ENCODE measurements at regions not wholly inside any gene's neighbourhood (a gene's known extent, or its start where the extent isn't known, plus 50 kb on each side); places are given as distances from the start of the nearest gene placed in this dataset.

DNA sequence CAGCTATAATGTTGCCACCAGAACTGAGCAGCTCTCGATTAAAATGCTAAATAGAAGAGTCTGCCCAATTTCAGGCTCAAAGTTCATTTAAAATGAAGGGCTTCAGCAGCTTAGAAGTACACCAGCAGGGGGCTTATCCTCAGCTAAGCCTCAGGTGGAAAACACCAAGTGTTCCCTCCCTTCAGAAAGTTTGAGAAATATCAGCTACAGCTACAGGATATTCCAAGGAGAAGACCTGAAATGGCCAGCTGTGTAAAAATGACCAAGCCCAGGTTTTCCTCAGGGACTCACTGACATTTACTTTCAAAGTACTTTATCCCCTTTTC is 395.4 kb downstream of the DTWD2 start:
- Histone ChIP-seq H3K9me3 (ENCODE audit: low read length) (no peaks in the 10 kb centered on the region), H3K27me3 (ENCODE audit: insufficient read depth, low read depth, low read length) (no peaks in the 10 kb centered on the region), H3K9ac (ENCODE audit: low read length) (no peak overlapping the region), H3K4me3 (ENCODE audit: low read length) (no peak overlapping the region), H3K79me2 (replicated peaks; ENCODE audit: insufficient read depth, low read length) (no peaks in the 10 kb centered on the region), H3K27ac (ENCODE audit: low read length) (peak overlapping the region; percentile 58), H3K4me2 (ENCODE audit: low read length) (no peak overlapping the region), H3F3A (ENCODE audit: insufficient read depth, low read length, poor library complexity, severe bottlenecking) (no peaks in the 10 kb centered on the region), H4K20me1 (ENCODE audit: insufficient read depth) (no peaks in the 10 kb centered on the region), H3K36me3 (ENCODE audit: insufficient read depth, low read length) (no peaks in the 10 kb centered on the region), H3K9me2 (ENCODE audit: insufficient read depth, low read length) (no peaks in the 10 kb centered on the region), H2AFZ (ENCODE audit: low read depth, low read length) (no peak overlapping the region)
- TF ChIP-seq MXI1 (conservative IDR thresholded peaks at IDR 0.05; ENCODE audit: poor library complexity, severe bottlenecking): no peak
- no peak for TF ChIP-seq SMC3 (conservative IDR thresholded peaks at IDR 0.05; ENCODE audit: poor library complexity)
- TF ChIP-seq RAD21 (conservative IDR thresholded peaks at IDR 0.05): no peak
- TF ChIP-seq EZH2 (IDR thresholded peaks at IDR 0.05; ENCODE audit: borderline replicate concordance, insufficient read depth, low read length, poor library complexity, severe bottlenecking): no peak
- no peak for TF ChIP-seq POLR2AphosphoS5 (IDR thresholded peaks at IDR 0.05)
- TF ChIP-seq, protein P1, sequence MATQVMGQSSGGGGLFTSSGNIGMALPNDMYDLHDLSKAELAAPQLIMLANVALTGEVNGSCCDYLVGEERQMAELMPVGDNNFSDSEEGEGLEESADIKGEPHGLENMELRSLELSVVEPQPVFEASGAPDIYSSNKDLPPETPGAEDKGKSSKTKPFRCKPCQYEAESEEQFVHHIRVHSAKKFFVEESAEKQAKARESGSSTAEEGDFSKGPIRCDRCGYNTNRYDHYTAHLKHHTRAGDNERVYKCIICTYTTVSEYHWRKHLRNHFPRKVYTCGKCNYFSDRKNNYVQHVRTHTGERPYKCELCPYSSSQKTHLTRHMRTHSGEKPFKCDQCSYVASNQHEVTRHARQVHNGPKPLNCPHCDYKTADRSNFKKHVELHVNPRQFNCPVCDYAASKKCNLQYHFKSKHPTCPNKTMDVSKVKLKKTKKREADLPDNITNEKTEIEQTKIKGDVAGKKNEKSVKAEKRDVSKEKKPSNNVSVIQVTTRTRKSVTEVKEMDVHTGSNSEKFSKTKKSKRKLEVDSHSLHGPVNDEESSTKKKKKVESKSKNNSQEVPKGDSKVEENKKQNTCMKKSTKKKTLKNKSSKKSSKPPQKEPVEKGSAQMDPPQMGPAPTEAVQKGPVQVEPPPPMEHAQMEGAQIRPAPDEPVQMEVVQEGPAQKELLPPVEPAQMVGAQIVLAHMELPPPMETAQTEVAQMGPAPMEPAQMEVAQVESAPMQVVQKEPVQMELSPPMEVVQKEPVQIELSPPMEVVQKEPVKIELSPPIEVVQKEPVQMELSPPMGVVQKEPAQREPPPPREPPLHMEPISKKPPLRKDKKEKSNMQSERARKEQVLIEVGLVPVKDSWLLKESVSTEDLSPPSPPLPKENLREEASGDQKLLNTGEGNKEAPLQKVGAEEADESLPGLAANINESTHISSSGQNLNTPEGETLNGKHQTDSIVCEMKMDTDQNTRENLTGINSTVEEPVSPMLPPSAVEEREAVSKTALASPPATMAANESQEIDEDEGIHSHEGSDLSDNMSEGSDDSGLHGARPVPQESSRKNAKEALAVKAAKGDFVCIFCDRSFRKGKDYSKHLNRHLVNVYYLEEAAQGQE (IDR thresholded peaks at IDR 0.05; ENCODE audit: borderline replicate concordance): no peak
- no peak for TF ChIP-seq EP300 (conservative IDR thresholded peaks at IDR 0.05; ENCODE audit: poor library complexity, severe bottlenecking)
- TF ChIP-seq, protein P2, sequence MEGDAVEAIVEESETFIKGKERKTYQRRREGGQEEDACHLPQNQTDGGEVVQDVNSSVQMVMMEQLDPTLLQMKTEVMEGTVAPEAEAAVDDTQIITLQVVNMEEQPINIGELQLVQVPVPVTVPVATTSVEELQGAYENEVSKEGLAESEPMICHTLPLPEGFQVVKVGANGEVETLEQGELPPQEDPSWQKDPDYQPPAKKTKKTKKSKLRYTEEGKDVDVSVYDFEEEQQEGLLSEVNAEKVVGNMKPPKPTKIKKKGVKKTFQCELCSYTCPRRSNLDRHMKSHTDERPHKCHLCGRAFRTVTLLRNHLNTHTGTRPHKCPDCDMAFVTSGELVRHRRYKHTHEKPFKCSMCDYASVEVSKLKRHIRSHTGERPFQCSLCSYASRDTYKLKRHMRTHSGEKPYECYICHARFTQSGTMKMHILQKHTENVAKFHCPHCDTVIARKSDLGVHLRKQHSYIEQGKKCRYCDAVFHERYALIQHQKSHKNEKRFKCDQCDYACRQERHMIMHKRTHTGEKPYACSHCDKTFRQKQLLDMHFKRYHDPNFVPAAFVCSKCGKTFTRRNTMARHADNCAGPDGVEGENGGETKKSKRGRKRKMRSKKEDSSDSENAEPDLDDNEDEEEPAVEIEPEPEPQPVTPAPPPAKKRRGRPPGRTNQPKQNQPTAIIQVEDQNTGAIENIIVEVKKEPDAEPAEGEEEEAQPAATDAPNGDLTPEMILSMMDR (IDR thresholded peaks at IDR 0.05; ENCODE audit: poor library complexity, severe bottlenecking): no peak
- TF ChIP-seq TAF1 (IDR thresholded peaks at IDR 0.05; ENCODE audit: low read depth): no peak

DNA sequence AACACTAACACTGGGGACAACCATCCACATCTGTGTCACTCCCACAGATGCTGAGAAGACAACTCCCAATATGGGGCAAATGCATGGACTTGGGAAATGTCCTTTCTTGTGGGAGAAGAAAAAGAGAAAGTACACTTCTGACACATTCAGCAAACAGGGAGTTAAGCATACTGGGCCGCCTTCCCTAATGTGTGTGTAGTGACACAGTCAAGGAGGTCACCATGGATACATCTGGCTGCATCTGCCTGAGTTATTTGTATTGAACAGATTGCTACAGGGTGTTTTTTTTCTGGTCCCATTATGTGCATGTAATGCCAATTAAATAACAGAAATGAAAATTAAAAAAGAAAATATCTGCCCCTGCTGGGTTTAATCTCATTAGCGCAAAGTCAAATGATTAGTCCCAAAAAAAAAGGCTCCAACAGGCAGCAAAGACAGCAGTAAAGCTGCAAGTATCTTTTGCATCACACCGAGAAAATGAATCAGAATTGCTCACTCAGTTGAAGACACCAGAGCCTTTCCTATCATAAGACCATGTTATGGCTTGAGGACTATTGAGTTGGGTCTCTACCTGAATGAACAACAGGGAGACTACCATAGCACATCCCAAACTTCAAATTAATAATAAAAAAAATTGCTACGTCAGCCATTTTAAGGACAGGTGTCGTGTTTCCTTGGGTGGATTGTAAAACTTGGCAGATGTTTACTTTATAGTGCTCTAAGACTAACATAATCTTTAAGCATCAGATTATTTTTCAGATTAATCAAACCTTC is 395.9 kb downstream of the DTWD2 start:
- TF ChIP-seq RAD21 (conservative IDR thresholded peaks at IDR 0.05): peak; percentile 11
- no peak for TF ChIP-seq SMC3 (conservative IDR thresholded peaks at IDR 0.05; ENCODE audit: poor library complexity)
- TF ChIP-seq MXI1 (conservative IDR thresholded peaks at IDR 0.05; ENCODE audit: poor library complexity, severe bottlenecking): no peak
- TF ChIP-seq TAF1 (IDR thresholded peaks at IDR 0.05; ENCODE audit: low read depth): no peak
- TF ChIP-seq, protein P2 (IDR thresholded peaks at IDR 0.05; ENCODE audit: poor library complexity, severe bottlenecking): no peak
- TF ChIP-seq EZH2 (IDR thresholded peaks at IDR 0.05; ENCODE audit: borderline replicate concordance, insufficient read depth, low read length, poor library complexity, severe bottlenecking): no peak
- no peak for TF ChIP-seq EP300 (conservative IDR thresholded peaks at IDR 0.05; ENCODE audit: poor library complexity, severe bottlenecking)
- peak; percentile 17 for TF ChIP-seq POLR2AphosphoS5 (IDR thresholded peaks at IDR 0.05)
- TF ChIP-seq, protein P1 (IDR thresholded peaks at IDR 0.05; ENCODE audit: borderline replicate concordance): peak; percentile 20
- Histone ChIP-seq H3K9ac (ENCODE audit: low read length) (peak overlapping the region; percentile 11), H3K27me3 (ENCODE audit: insufficient read depth, low read depth, low read length) (no peaks in the 10 kb centered on the region)

More for the DNA sequence above, 395.9 kb downstream of the DTWD2 start:
- Histone ChIP-seq H4K20me1 (ENCODE audit: insufficient read depth) (no peaks in the 10 kb centered on the region), H3K9me2 (ENCODE audit: insufficient read depth, low read length) (no peaks in the 10 kb centered on the region), H3K79me2 (replicated peaks; ENCODE audit: insufficient read depth, low read length) (no peaks in the 10 kb centered on the region), H3K27ac (ENCODE audit: low read length) (peak overlapping the region; percentile 58), H2AFZ (ENCODE audit: low read depth, low read length) (no peak overlapping the region), H3F3A (ENCODE audit: insufficient read depth, low read length, poor library complexity, severe bottlenecking) (no peaks in the 10 kb centered on the region), H3K36me3 (ENCODE audit: insufficient read depth, low read length) (no peaks in the 10 kb centered on the region), H3K9me3 (ENCODE audit: low read length) (no peaks in the 10 kb centered on the region), H3K4me2 (ENCODE audit: low read length) (no peak overlapping the region), H3K4me3 (ENCODE audit: low read length) (no peak overlapping the region)
